ENCODE measurements at regions not wholly inside any gene's neighbourhood (a gene's known extent, or its start where the extent isn't known, plus 50 kb on each side); places are given as distances from the start of the nearest gene placed in this dataset.

DNA sequence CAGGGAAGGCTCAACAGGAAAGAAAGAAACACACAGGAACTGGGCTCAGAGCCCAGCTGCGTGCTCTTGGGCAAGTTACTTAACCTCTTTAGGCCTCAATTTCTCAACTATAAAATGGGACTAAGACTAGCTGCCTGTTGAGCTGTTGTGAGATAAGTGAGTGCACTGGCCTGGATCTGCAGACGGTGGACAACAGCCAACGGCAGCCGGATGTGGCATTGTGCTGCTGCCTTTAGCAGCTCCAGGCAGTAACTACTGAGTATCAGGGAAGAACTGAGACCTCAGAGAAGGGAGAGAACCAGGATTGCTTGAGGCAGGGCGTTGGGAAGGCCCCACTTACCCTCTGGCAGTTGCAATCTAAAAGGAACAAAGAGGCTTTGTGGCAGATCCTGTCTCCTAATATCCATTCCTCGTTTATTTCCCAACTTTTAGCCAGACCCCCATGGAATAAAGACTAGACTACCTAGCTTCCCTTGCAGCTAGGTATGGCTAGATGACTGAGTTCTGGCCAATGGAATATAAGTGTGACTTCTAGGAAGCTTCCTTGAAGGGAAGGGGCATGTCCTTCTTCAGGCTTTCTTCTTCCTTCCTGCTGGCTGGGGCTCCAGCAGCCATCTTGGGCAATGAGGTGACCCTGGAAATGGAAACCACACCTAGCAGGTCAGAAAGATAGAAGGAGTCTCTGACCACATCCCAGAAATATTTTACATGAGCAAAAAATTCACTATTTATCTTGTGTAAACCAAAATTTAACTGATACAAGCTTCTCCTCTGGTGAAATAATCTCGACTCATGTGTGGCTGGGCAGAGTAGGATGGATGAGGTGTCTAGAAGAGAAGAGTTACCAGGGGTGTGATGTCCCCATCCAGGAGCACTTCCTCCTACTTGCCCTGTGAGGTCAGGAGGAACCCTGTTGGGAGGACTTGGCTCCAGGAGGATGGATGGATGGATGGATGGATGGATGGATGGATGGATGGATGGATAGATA is 67.6 kb downstream of the MRPL14 start (continued):
- TF ChIP-seq, protein P1, sequence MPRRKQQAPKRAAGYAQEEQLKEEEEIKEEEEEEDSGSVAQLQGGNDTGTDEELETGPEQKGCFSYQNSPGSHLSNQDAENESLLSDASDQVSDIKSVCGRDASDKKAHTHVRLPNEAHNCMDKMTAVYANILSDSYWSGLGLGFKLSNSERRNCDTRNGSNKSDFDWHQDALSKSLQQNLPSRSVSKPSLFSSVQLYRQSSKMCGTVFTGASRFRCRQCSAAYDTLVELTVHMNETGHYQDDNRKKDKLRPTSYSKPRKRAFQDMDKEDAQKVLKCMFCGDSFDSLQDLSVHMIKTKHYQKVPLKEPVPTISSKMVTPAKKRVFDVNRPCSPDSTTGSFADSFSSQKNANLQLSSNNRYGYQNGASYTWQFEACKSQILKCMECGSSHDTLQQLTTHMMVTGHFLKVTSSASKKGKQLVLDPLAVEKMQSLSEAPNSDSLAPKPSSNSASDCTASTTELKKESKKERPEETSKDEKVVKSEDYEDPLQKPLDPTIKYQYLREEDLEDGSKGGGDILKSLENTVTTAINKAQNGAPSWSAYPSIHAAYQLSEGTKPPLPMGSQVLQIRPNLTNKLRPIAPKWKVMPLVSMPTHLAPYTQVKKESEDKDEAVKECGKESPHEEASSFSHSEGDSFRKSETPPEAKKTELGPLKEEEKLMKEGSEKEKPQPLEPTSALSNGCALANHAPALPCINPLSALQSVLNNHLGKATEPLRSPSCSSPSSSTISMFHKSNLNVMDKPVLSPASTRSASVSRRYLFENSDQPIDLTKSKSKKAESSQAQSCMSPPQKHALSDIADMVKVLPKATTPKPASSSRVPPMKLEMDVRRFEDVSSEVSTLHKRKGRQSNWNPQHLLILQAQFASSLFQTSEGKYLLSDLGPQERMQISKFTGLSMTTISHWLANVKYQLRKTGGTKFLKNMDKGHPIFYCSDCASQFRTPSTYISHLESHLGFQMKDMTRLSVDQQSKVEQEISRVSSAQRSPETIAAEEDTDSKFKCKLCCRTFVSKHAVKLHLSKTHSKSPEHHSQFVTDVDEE (CRISPR knock-in tag; IDR thresholded peaks at IDR 0.05) = no peak

DNA sequence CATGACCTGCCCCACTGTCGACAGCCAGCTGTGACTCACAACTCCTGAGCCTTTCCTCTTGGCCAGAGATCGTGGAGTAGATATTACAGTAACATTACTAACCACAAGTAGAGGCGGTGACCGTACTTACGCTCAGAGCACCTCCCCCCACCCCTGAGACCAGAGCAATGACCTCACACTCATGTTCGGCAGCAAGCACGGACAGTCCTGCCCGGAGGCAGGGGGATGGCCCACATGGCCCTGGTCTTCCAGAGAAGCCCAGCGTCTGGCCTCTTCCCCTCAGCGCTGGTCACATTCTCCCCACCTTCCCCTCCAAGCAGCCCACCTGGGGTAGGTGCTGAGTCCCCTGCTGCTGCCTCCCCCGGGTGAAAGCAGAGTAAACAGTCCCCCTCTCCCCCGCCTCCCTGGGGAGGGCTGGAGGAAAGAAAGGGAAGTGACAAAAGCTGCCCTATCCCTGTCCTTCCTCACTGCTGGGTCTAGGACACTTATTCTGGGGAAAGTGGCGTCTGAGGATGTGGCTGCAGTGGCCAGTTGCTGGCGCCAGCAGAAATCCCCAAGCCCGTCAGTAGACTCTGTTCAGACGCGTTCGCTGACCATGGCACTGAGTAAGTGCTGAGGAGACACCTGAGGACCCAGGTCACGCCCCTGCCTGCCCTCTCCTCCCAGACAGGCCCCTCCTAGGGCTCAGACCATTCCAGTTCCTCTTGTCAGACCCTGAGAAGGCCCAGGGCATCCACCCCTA is 68.5 kb downstream of the MRPL14 start:
- peak; percentile 81 for ATAC-seq
- TF ChIP-seq ZC3H10 (CRISPR knock-in tag; IDR thresholded peaks at IDR 0.05) = peak; percentile 83
- TF ChIP-seq TOX (CRISPR knock-in tag; IDR thresholded peaks at IDR 0.05; ENCODE audit: borderline replicate concordance) = peak; percentile 66; the same call in 1 of the 2 replicates
- peak; percentile 69; the same call in 1 of the 2 replicates for TF ChIP-seq SNAI2 (CRISPR knock-in tag; IDR thresholded peaks at IDR 0.05)
- TF ChIP-seq ZNF565 (CRISPR knock-in tag; conservative IDR thresholded peaks at IDR 0.05; ENCODE audit: low read depth) = peak; percentile 89
- TF ChIP-seq, protein P2, sequence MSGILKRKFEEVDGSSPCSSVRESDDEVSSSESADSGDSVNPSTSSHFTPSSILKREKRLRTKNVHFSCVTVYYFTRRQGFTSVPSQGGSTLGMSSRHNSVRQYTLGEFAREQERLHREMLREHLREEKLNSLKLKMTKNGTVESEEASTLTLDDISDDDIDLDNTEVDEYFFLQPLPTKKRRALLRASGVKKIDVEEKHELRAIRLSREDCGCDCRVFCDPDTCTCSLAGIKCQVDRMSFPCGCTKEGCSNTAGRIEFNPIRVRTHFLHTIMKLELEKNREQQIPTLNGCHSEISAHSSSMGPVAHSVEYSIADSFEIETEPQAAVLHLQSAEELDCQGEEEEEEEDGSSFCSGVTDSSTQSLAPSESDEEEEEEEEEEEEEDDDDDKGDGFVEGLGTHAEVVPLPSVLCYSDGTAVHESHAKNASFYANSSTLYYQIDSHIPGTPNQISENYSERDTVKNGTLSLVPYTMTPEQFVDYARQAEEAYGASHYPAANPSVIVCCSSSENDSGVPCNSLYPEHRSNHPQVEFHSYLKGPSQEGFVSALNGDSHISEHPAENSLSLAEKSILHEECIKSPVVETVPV (CRISPR knock-in tag; IDR thresholded peaks at IDR 0.05) = no peak
- TF ChIP-seq GLIS3 (CRISPR knock-in tag; IDR thresholded peaks at IDR 0.05) = no peak
- peak; percentile 87 for TF ChIP-seq PPARA (CRISPR knock-in tag; IDR thresholded peaks at IDR 0.05; ENCODE audit: borderline replicate concordance)
- TF ChIP-seq, protein P1 (CRISPR knock-in tag; IDR thresholded peaks at IDR 0.05) = peak; percentile 78
- TF ChIP-seq BACH2 (CRISPR knock-in tag; IDR thresholded peaks at IDR 0.05; ENCODE audit: borderline replicate concordance) = peak; percentile 66; the same call in 1 of the 2 replicates
- no peak for TF ChIP-seq OSR1 (CRISPR knock-in tag; IDR thresholded peaks at IDR 0.05)
- TF ChIP-seq ZFP30 (CRISPR knock-in tag; IDR thresholded peaks at IDR 0.05) = 0 out of 2 replicates have a peak, but pooled peaks have one; percentile 40
- TF ChIP-seq ISL1 (CRISPR knock-in tag; IDR thresholded peaks at IDR 0.05) = peak; percentile 69
- TF ChIP-seq ZFP3 (CRISPR knock-in tag; IDR thresholded peaks at IDR 0.05) = peak; percentile 88
- TF ChIP-seq ZNF8 (CRISPR knock-in tag; IDR thresholded peaks at IDR 0.05) = peak; percentile 59; the same call in 1 of the 2 replicates
- peak; percentile 27; the same call in 1 of the 2 replicates for TF ChIP-seq TCF4 (CRISPR knock-in tag; IDR thresholded peaks at IDR 0.05; ENCODE audit: borderline replicate concordance)
- TF ChIP-seq ZNF70 (CRISPR knock-in tag; IDR thresholded peaks at IDR 0.05) = peak; percentile 43; the same call in 1 of the 2 replicates
- TF ChIP-seq CSDC2 (CRISPR knock-in tag; IDR thresholded peaks at IDR 0.05) = peak; percentile 88
- TF ChIP-seq, protein P3, sequence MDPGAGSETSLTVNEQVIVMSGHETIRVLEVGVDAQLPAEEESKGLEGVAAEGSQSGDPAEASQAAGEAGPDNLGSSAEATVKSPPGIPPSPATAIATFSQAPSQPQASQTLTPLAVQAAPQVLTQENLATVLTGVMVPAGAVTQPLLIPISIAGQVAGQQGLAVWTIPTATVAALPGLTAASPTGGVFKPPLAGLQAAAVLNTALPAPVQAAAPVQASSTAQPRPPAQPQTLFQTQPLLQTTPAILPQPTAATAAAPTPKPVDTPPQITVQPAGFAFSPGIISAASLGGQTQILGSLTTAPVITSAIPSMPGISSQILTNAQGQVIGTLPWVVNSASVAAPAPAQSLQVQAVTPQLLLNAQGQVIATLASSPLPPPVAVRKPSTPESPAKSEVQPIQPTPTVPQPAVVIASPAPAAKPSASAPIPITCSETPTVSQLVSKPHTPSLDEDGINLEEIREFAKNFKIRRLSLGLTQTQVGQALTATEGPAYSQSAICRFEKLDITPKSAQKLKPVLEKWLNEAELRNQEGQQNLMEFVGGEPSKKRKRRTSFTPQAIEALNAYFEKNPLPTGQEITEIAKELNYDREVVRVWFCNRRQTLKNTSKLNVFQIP (CRISPR knock-in tag; IDR thresholded peaks at IDR 0.05; ENCODE audit: borderline replicate concordance, low read depth) = no peak
- TF ChIP-seq, protein P4, sequence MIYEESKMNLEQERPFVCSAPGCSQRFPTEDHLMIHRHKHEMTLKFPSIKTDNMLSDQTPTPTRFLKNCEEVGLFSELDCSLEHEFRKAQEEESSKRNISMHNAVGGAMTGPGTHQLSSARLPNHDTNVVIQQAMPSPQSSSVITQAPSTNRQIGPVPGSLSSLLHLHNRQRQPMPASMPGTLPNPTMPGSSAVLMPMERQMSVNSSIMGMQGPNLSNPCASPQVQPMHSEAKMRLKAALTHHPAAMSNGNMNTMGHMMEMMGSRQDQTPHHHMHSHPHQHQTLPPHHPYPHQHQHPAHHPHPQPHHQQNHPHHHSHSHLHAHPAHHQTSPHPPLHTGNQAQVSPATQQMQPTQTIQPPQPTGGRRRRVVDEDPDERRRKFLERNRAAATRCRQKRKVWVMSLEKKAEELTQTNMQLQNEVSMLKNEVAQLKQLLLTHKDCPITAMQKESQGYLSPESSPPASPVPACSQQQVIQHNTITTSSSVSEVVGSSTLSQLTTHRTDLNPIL (CRISPR knock-in tag; IDR thresholded peaks at IDR 0.05; ENCODE audit: low read depth) = no peak
- TF ChIP-seq RARB (CRISPR knock-in tag; IDR thresholded peaks at IDR 0.05) = no peak
- 0 out of 2 replicates have a peak, but pooled peaks have one; percentile 60 for TF ChIP-seq ARNTL (CRISPR knock-in tag; IDR thresholded peaks at IDR 0.05; ENCODE audit: borderline replicate concordance, low read depth)
- TF ChIP-seq ESRRG (CRISPR knock-in tag; IDR thresholded peaks at IDR 0.05) = no peak
- TF ChIP-seq, protein P5, sequence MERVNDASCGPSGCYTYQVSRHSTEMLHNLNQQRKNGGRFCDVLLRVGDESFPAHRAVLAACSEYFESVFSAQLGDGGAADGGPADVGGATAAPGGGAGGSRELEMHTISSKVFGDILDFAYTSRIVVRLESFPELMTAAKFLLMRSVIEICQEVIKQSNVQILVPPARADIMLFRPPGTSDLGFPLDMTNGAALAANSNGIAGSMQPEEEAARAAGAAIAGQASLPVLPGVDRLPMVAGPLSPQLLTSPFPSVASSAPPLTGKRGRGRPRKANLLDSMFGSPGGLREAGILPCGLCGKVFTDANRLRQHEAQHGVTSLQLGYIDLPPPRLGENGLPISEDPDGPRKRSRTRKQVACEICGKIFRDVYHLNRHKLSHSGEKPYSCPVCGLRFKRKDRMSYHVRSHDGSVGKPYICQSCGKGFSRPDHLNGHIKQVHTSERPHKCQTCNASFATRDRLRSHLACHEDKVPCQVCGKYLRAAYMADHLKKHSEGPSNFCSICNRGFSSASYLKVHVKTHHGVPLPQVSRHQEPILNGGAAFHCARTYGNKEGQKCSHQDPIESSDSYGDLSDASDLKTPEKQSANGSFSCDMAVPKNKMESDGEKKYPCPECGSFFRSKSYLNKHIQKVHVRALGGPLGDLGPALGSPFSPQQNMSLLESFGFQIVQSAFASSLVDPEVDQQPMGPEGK (CRISPR knock-in tag; IDR thresholded peaks at IDR 0.05; ENCODE audit: borderline replicate concordance) = peak; percentile 68
